VCaP (cell line): ENCODE measurements at regions not wholly inside any gene's neighbourhood (a gene's known extent, or its start where the extent isn't known, plus 50 kb on each side); places are given as distances from the start of the nearest gene placed in this dataset.

Source experiments
- H3K27ac ChIP-seq: fragments of 450-650 bp; 2 replicates; pipeline ENCODE4 v1.5.1; 2017
- TF ChIP-seq, protein P1 (sequence below): fragments of 450-650 bp; conservative IDR thresholded peaks from 2 replicates; pipeline ENCODE4 v1.5.1; 2017; ENCODE audit warnings: mild to moderate bottlenecking, moderate library complexity

DNA sequence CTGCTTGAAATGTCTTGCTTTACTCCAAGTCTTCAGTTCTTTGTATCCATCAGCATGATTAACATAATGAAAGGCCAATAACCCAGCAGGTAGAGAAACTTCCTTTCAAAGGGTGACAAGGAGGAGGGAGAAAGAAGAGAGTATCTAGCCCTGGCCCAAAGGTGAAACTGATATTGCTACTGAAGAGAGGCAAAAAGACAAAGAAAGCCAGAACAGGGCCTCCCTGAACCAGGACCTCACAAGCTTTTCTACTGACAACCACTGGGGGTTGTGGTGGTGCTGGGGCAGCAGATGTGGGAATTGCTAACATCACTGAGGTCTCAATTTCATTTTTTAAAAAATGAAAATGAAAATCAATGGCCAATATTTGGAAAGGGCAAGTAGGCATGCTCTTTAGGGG is 234.1 kb downstream of the RSL24D1 start:
- no peak overlapping the region for H3K27ac ChIP-seq
- TF ChIP-seq, protein P1, sequence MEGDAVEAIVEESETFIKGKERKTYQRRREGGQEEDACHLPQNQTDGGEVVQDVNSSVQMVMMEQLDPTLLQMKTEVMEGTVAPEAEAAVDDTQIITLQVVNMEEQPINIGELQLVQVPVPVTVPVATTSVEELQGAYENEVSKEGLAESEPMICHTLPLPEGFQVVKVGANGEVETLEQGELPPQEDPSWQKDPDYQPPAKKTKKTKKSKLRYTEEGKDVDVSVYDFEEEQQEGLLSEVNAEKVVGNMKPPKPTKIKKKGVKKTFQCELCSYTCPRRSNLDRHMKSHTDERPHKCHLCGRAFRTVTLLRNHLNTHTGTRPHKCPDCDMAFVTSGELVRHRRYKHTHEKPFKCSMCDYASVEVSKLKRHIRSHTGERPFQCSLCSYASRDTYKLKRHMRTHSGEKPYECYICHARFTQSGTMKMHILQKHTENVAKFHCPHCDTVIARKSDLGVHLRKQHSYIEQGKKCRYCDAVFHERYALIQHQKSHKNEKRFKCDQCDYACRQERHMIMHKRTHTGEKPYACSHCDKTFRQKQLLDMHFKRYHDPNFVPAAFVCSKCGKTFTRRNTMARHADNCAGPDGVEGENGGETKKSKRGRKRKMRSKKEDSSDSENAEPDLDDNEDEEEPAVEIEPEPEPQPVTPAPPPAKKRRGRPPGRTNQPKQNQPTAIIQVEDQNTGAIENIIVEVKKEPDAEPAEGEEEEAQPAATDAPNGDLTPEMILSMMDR: no peak

DNA sequence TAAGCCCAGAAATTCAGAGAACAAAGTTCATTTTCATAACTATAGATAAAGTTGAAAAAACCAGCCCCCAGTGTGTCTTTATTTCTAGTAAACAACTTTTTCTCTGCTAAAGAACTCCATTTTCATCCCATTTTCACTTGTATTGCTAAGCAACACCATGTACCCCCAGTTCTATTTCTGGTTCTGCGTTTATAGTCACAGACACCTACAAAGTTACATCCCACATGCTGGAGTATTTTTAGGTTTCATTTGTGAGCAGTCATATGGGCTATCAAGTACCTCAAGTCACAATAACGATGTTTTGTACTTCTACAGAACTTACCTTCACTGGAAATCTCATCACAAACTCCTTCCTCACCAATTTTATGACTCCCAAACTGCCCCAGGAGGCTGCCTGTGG is 236.5 kb downstream of the RSL24D1 start:
- TF ChIP-seq, protein P1: no peak
- no peak overlapping the region for H3K27ac ChIP-seq

DNA sequence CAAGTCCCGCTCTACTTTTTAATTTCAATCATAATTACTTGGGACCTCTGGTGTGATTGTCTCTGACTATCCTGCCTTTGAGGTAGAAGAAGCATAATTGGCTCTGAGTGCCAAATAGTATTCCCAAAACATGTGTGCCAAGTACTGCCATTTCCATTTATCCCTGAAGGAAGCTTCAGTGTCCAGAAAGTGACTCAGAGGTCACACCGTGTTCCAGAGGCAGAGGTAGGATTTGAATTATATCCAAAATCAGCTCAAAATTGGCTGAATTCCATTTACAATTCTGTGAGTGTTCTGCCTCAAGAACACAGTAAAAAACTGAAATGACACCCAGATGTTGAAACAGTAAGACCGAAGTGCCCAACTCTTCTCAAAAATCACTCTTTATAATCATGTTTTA is 255.3 kb downstream of the RSL24D1 start:
- TF ChIP-seq, protein P1: no peak
- H3K27ac ChIP-seq: no peak overlapping the region

DNA sequence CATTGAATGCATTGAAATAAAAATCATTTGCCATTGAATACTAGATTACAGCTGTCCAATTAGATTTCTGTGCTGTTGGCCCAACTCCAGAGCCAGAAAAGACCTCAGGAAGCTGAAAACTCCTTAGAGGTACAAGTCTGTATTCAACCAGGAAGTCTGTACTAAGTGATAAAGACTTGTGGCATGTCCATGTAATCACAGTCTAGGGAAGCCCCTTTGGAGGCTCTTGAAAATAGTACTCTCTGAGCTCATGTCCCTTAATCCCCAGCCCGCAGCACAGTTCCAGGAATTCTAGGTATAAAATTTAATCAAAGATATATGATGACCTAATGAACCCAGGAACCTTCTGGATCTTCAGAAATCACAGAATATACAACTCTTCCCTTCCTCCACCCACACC is 279.4 kb downstream of the RSL24D1 start:
- no peak overlapping the region for H3K27ac ChIP-seq
- TF ChIP-seq, protein P1: no peak

DNA sequence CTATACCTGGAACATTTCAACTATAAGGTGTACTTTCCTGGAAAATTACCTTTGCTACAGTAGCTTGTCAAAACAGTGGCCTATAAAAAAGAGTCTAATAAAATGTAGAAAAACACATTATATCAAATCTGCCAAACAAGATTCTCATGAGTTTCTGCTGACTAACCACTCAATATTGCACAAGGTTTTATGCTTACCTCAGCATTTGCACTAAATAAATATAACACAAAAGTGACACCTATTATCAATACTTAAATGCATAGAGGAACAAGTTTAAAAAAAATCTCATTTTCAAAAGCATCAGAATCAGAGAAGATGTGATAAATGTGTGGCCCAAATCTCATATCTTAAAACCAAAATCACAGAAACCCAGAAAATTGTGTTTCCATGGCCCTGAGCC is 281.4 kb downstream of the RSL24D1 start:
- TF ChIP-seq, protein P1: no peak
- no peak overlapping the region for H3K27ac ChIP-seq

DNA sequence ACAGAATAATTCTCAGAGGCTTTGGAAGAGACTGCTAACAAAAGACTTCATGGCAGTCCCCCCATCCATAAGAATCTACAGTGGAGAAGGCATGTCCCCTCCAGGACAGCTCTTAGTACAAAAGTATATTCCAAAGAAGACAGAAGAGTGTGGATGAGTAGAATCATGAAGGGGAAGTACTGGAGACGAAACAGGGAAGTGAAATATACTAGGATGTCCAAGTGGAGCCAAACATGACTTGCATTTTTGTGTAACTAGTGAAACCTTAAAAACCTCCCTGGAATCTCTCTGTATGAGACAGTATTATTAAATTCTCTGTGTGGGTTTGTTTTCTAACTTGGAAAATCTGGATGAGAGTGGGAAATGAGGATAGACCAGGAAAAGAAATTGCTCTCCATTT is 312.4 kb downstream of the RSL24D1 start:
- TF ChIP-seq, protein P1: no peak
- H3K27ac ChIP-seq: no peak overlapping the region

DNA sequence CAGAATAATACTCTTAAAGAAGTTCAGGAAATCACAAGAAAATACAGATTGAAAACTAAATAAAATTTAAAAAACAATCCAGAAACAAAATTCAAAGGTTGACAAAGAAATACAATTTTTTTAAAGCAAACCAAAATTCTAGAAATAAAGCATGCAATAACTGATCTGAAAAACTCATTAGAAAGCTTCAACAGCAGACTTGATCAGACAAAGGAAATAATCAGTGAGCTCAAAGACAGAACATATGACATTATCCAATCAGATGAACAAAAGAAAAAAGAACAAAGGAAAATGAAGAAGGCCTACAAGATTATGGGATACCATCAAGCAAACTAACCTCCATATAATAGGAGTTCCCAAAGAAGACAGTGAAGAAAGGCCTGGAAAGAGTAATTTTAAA is 336.8 kb downstream of the RSL24D1 start:
- no peak overlapping the region for H3K27ac ChIP-seq
- TF ChIP-seq, protein P1: no peak

DNA sequence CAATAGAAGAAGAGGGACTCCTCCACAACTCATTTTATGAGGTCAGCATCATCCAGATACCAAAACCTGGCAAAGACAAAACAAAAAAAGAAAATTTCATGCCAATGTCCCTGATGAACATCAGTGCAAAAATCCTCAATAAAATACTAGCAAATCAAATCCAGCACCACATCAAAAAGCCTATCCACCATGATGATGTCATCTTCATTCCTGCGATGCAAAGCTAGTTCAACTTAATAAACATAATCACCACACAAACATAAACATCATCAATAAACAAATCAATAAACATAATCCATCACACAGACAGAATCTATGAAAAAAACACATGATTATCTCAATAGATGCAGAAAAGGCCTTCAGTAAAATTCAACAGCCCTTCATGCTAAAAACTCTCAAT is 342.1 kb downstream of the RSL24D1 start:
- TF ChIP-seq, protein P1: no peak
- no peak overlapping the region for H3K27ac ChIP-seq
